ENCODE measurements at regions not wholly inside any gene's neighbourhood (a gene's known extent, or its start where the extent isn't known, plus 50 kb on each side); places are given as distances from the start of the nearest gene placed in this dataset.
A peak's percentile ranks its signal among the peaks of the same experiment; 100 is the strongest.
"Not testable (repeated sequence)": the region's sequence is repeated elsewhere in the genome, so short reads cannot be mapped to it uniquely, and the experiment has no call there.

GRCh38 chr10:71086439-71087080 is 125.8 kb upstream of the UNC5B start:
- DNase-seq: no peak

- no peak for DNase-seq
Measured at GRCh38 chr10:71087622-71088021, 124.7 kb upstream of the UNC5B start.

GRCh38 chr10:71088054-71088453 is 124.3 kb upstream of the UNC5B start:
- DNase-seq: no peak

- not testable (repeated sequence) for DNase-seq
Measured at GRCh38 chr10:71088578-71088977, 123.8 kb upstream of the UNC5B start.

- DNase-seq: no peak
Measured at GRCh38 chr10:71089162-71089561, 123.2 kb upstream of the UNC5B start.

- no peak for DNase-seq
Measured at GRCh38 chr10:71090330-71090729, 122.0 kb upstream of the UNC5B start.

GRCh38 chr10:71090801-71091200 is 121.6 kb upstream of the UNC5B start:
- DNase-seq: no peak

GRCh38 chr10:71092812-71093401 is 119.5 kb upstream of the UNC5B start:
- DNase-seq: no peak

- DNase-seq: no peak
Measured at GRCh38 chr10:71093531-71093930, 118.8 kb upstream of the UNC5B start.

GRCh38 chr10:71094712-71095390 is 117.5 kb upstream of the UNC5B start:
- DNase-seq: no peak

- DNase-seq: no peak
Measured at GRCh38 chr10:71099731-71100361, 112.5 kb upstream of the UNC5B start.

- no peak for DNase-seq
Measured at GRCh38 chr10:71103961-71104360, 108.4 kb upstream of the UNC5B start.

GRCh38 chr10:71106151-71106550 is 106.2 kb upstream of the UNC5B start:
- DNase-seq: peak; percentile 23

- DNase-seq: not testable (repeated sequence)
Measured at GRCh38 chr10:71107117-71107516, 105.3 kb upstream of the UNC5B start.

GRCh38 chr10:71108042-71108441 is 104.3 kb upstream of the UNC5B start:
- not testable (repeated sequence) for DNase-seq

- DNase-seq: no peak
Measured at GRCh38 chr10:71112138-71112785, 100.1 kb upstream of the UNC5B start.

- DNase-seq: no peak
Measured at GRCh38 chr10:71116426-71116825, 95.9 kb upstream of the UNC5B start.

GRCh38 chr10:71117589-71117988 is 94.8 kb upstream of the UNC5B start:
- not testable (repeated sequence) for DNase-seq

- no peak for DNase-seq
Measured at GRCh38 chr10:71123023-71123422, 89.3 kb upstream of the UNC5B start.

GRCh38 chr10:71124921-71125748 is 87.2 kb upstream of the UNC5B start:
- DNase-seq: no peak

GRCh38 chr10:71125749-71126107 is 86.6 kb upstream of the UNC5B start:
- DNase-seq: no peak

GRCh38 chr10:71126432-71126831 is 85.9 kb upstream of the UNC5B start:
- DNase-seq: no peak

GRCh38 chr10:71127104-71127503 is 85.3 kb upstream of the UNC5B start:
- DNase-seq: no peak
